Activated B cell treated with CpG ODN at 0.5 μM for 24 hours (primary cell): ENCODE measurements at regions not wholly inside any gene's neighbourhood (a gene's known extent, or its start where the extent isn't known, plus 50 kb on each side); places are given as distances from the start of the nearest gene placed in this dataset.

Experiments
- ATAC-seq: fragments of 200-7000 bp; cut with Tn5 transposase; one replicate; pipeline ENCODE4 v1.10.0; 2021; ENCODE audit warnings: low read depth, mild to moderate bottlenecking, moderate library complexity
- CTCF ChIA-PET: fragments of 350-600 bp; sonication (Branson Sonifier 250); formaldehyde crosslinking; loops from one replicate; lab custom pipeline; 2021; ENCODE audit warnings: antibody characterized with exemption; lab: Charles Lee
- POLR2A ChIA-PET: fragments of 350-600 bp; sonication (Branson Sonifier 250); formaldehyde crosslinking; loops from one replicate; lab custom pipeline; 2021; ENCODE audit warnings: antibody characterized with exemption; lab: Charles Lee
- DNase-seq: peaks from one replicate; pipeline ENCODE4 v3.0.0; 2022
- H3K27ac Mint-ChIP-seq: one replicate; pipeline ENCODE4 v1.8.0; 2020; ENCODE audit warnings: mixed read lengths
- H3K27me3 Mint-ChIP-seq: one replicate; pipeline ENCODE4 v1.8.0; 2021; ENCODE audit warnings: mixed read lengths
- H3K36me3 Mint-ChIP-seq: one replicate; pipeline ENCODE4 v1.8.0; 2021; ENCODE audit warnings: low read depth, mixed read lengths
- H3K4me1 Mint-ChIP-seq: one replicate; pipeline ENCODE4 v1.8.0; 2021; ENCODE audit warnings: mixed read lengths
- H3K4me3 Mint-ChIP-seq: one replicate; pipeline ENCODE4 v1.8.0; 2020; ENCODE audit warnings: mild to moderate bottlenecking, mixed read lengths
- H3K9me3 Mint-ChIP-seq: one replicate; pipeline ENCODE4 v1.8.0; 2020; ENCODE audit warnings: mixed read lengths
- intact Hi-C: fragments of 100-400 bp; cut with micrococcal nuclease; formaldehyde crosslinking; loops from one replicate; pipeline ENCODE4 v1.15.1; 2024
- TF ChIP-seq, protein P1 (sequence below): fragments of 200-600 bp; IDR thresholded peaks from one replicate; pipeline ENCODE4 v1.8.0; 2022; ENCODE audit warnings: antibody characterized with exemption, mild to moderate bottlenecking

DNA sequence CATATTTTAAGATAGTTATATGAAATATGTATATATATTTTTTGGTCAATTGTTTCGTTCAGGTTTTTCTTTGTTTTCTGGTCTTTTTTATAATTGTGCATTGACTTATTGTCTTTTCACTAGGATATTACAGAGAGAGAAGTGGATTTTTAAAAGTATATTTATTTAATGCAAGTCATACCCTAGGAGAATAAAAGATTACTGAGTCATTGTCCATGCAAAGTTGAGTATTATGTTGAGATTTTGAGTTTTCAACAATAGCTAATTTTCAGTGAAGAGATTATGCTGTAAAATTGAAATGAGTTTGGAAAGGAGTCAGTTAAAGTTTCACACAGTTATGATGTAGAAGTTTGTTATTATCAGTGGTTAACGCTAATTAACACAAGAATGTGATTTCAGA lies 203.6 kb upstream of the SPRED2 start:
- peaks cover 13% of the 10 kb centered on the region for H3K27me3 Mint-ChIP-seq
- no peaks in the 10 kb centered on the region for H3K36me3 Mint-ChIP-seq
- no peak overlapping the region for H3K4me3 Mint-ChIP-seq
- no peak overlapping the region for H3K27ac Mint-ChIP-seq
- ATAC-seq (no peak), DNase-seq (no peak)
- no peaks in the 10 kb centered on the region for H3K9me3 Mint-ChIP-seq
- intact Hi-C loops: no loop called here
- H3K4me1 Mint-ChIP-seq: peaks cover 4% of the 10 kb centered on the region
- CTCF ChIA-PET: no interaction called here
- POLR2A ChIA-PET: no interaction called here
- TF ChIP-seq, protein P1, sequence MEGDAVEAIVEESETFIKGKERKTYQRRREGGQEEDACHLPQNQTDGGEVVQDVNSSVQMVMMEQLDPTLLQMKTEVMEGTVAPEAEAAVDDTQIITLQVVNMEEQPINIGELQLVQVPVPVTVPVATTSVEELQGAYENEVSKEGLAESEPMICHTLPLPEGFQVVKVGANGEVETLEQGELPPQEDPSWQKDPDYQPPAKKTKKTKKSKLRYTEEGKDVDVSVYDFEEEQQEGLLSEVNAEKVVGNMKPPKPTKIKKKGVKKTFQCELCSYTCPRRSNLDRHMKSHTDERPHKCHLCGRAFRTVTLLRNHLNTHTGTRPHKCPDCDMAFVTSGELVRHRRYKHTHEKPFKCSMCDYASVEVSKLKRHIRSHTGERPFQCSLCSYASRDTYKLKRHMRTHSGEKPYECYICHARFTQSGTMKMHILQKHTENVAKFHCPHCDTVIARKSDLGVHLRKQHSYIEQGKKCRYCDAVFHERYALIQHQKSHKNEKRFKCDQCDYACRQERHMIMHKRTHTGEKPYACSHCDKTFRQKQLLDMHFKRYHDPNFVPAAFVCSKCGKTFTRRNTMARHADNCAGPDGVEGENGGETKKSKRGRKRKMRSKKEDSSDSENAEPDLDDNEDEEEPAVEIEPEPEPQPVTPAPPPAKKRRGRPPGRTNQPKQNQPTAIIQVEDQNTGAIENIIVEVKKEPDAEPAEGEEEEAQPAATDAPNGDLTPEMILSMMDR: no peak

DNA sequence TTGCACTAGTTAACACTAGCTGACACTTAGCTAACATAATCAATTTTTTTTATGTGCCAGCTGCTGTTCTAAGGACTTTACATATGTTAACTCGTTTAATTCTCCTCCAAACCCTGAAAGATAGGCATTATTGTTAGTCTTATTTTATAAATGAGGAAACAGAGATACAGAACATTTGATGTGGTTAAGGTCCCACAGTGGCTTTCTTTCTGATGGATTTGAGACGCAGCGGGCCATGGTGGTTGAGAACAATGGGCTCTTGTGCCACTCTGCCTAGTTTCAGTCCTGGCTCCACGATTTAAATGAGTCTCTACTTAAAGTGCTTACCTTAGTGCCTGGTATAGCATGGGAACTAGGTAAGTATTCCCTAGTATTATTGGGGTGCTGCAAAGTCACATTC lies 201.9 kb upstream of the SPRED2 start:
- Mint-ChIP-seq H3K27me3 (peaks cover 8% of the 10 kb centered on the region), H3K4me1 (no peaks in the 10 kb centered on the region), H3K27ac (no peak overlapping the region), H3K4me3 (no peak overlapping the region), H3K9me3 (no peaks in the 10 kb centered on the region), H3K36me3 (no peaks in the 10 kb centered on the region)
- CTCF ChIA-PET: no interaction called here
- POLR2A ChIA-PET: no interaction called here
- DNase-seq (no peak), ATAC-seq (no peak)
- TF ChIP-seq, protein P1: no peak
- intact Hi-C loops: no loop called here

DNA sequence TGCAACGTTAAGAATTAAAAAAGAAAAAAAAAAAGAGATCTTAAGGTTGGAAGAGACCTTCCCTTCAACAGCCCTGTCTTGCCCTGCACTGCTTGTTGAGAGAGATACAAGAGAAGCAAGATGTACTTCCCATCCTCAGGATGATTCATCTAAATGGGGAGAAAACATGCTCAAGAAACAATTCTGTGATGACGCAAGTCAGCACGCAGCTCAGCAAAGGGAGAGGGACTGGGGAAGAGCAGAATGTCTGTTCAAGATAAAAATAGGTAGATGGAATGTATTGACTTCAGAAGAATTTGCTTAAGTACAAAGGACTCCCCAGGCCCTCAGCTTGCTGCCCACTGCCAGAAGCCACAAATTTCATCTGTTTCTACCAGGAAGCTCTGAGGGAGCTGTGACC lies 198.2 kb upstream of the SPRED2 start:
- Mint-ChIP-seq H3K36me3 (no peaks in the 10 kb centered on the region), H3K27ac (no peak overlapping the region), H3K27me3 (no peaks in the 10 kb centered on the region), H3K4me1 (no peaks in the 10 kb centered on the region), H3K4me3 (no peak overlapping the region), H3K9me3 (no peaks in the 10 kb centered on the region)
- POLR2A ChIA-PET: no interaction called here
- intact Hi-C loops: no loop called here
- DNase-seq (no peak), ATAC-seq (no peak)
- CTCF ChIA-PET: interaction anchor here (1.3 kb wide), 1 partner anchor 10 kb away, joined by 4 read pairs; no protein-coding TSS in a partner anchor
- TF ChIP-seq, protein P1: no peak

DNA sequence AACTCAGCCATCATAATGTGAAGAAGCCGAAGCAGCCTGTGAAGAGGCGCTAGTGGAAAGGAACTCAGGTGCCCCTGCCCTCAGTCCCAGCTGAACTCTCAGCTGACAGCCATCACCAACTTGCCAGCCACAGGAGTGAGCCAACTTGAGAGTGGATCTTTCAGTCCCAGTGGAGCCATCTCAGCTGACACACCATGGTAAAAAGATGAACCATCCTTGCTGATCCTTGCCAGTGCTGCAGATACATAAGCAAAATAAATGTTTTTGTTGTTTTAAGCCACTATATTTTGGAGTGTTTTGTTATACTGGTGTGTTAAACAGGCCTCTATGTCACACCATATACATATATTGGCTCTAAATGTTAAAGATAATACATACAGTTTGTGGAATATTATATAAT lies 195.8 kb upstream of the SPRED2 start:
- Mint-ChIP-seq H3K27me3 (no peaks in the 10 kb centered on the region), H3K9me3 (no peaks in the 10 kb centered on the region), H3K4me3 (no peak overlapping the region), H3K27ac (no peak overlapping the region), H3K4me1 (peaks cover 10% of the 10 kb centered on the region), H3K36me3 (no peaks in the 10 kb centered on the region)
- TF ChIP-seq, protein P1: no peak
- ATAC-seq (no peak), DNase-seq (no peak)
- ChIA-PET CTCF (no interaction called here), POLR2A (no interaction called here)
- intact Hi-C loops: no loop called here

DNA sequence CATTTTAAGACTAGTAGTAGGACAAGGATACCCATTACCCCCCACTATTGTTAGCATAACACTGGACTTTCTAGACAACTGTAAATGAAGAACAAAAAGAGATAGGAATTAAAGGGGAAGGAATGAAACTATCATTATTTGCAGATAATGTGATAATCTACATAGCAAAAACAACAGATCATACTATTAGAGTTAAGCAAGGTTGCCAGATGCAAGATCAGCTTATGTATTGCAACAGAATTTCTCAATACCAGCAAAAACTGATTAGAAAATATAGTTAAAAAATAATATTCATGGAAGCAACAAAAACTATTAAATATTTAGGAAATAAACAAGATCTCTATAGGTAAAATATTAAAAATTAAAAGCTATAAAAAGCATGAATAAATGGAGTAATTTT lies 194.4 kb upstream of the SPRED2 start:
- peaks cover 17% of the 10 kb centered on the region for H3K4me1 Mint-ChIP-seq
- ChIA-PET POLR2A (no interaction called here), CTCF (interaction anchor here (1.4 kb wide), 1 partner anchor 14 kb away, joined by 3 read pairs; no protein-coding TSS in a partner anchor)
- peaks cover 4% of the 10 kb centered on the region for H3K27me3 Mint-ChIP-seq
- H3K9me3 Mint-ChIP-seq: no peaks in the 10 kb centered on the region
- DNase-seq (no peak), ATAC-seq (no peak)
- intact Hi-C loops: no loop called here
- no peaks in the 10 kb centered on the region for H3K36me3 Mint-ChIP-seq
- no peak overlapping the region for H3K4me3 Mint-ChIP-seq
- H3K27ac Mint-ChIP-seq: no peak overlapping the region
- TF ChIP-seq, protein P1: no peak
